ENCODE measurements at regions not wholly inside any gene's neighbourhood (a gene's known extent, or its start where the extent isn't known, plus 50 kb on each side); places are given as distances from the start of the nearest gene placed in this dataset.

DNA sequence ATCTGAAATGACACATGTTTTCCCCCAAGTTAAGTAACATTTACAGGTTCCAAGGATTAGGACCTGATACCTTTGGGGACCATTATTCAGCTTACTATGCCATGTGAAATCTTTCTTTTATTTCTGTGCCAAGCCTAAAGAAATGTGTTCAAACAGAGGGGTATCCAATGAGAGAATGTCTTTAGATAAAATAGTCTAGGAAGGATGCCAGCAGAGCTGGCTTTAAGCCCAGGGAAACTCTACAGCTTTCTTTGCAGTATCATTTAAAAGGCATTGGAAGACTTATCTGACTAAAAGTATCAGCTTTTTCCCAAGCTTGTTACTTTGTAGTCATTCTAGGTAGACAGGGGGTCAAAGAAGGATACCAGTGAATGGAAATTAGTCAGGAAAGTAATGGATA, 860.4 kb downstream of the PLA2G4A start:
- H4K20me1 ChIP-seq (ENCODE audit: insufficient read depth, low read length) = no peaks in the 10 kb centered on the region
- no peaks in the 10 kb centered on the region for H3K36me3 ChIP-seq (ENCODE audit: insufficient read depth, low read length)
- H3K4me2 ChIP-seq (ENCODE audit: low read length) = no peak overlapping the region
- no peak overlapping the region for H3K27ac ChIP-seq (ENCODE audit: low read depth, low read length, poor library complexity, severe bottlenecking)
- no peaks in the 10 kb centered on the region for H3K4me1 ChIP-seq (ENCODE audit: insufficient read depth, low read length, severe bottlenecking)
- no peaks in the 10 kb centered on the region for H3K9me3 ChIP-seq (ENCODE audit: low read length)
- TF ChIP-seq CTCF (IDR thresholded peaks at IDR 0.05; ENCODE audit: low read length) = no peak
- no peak for TF ChIP-seq EZH2 (IDR thresholded peaks at IDR 0.05; ENCODE audit: borderline replicate concordance, low read length)
- no peak overlapping the region for H3K4me3 ChIP-seq (ENCODE audit: low read depth, low read length, poor library complexity, severe bottlenecking)
- no peak overlapping the region for H2AFZ ChIP-seq (ENCODE audit: low read length)
- H3F3A ChIP-seq (ENCODE audit: insufficient read depth, low read length) = no peaks in the 10 kb centered on the region
- no peaks in the 10 kb centered on the region for H3K9me2 ChIP-seq (ENCODE audit: low read depth, low read length)
- no peaks in the 10 kb centered on the region for H3K27me3 ChIP-seq (ENCODE audit: insufficient read depth, low read length)
- no peaks in the 10 kb centered on the region for H3K79me2 ChIP-seq (ENCODE audit: insufficient read depth, low read length)
- H3K9ac ChIP-seq (ENCODE audit: low read length) = no peak overlapping the region

DNA sequence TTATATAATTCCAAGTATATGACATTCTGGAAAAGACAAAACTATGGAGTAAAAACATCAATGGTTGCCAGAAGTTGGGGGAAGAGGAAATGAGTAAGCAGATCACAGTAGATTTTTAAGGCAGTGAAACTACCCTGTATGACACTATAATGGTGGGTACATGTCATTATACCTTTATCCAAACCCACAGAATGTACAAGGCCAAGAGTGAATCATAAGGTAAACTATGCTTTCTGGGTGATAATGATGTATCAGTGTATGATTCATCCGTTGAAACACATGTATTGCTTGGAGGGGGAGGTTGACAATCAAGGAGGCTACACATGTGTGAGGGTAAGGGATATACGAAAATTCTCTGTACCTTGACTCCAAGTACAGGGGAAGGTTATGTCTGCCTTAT, 862.7 kb downstream of the PLA2G4A start:
- Histone ChIP-seq H3K9me3 (ENCODE audit: low read length) (no peaks in the 10 kb centered on the region), H3F3A (ENCODE audit: insufficient read depth, low read length) (no peaks in the 10 kb centered on the region), H3K9me2 (ENCODE audit: low read depth, low read length) (no peaks in the 10 kb centered on the region), H4K20me1 (ENCODE audit: insufficient read depth, low read length) (no peaks in the 10 kb centered on the region), H3K27ac (ENCODE audit: low read depth, low read length, poor library complexity, severe bottlenecking) (no peak overlapping the region), H3K27me3 (ENCODE audit: insufficient read depth, low read length) (no peaks in the 10 kb centered on the region), H3K4me3 (ENCODE audit: low read depth, low read length, poor library complexity, severe bottlenecking) (no peak overlapping the region), H3K4me2 (ENCODE audit: low read length) (no peak overlapping the region), H2AFZ (ENCODE audit: low read length) (no peak overlapping the region), H3K36me3 (ENCODE audit: insufficient read depth, low read length) (no peaks in the 10 kb centered on the region), H3K4me1 (ENCODE audit: insufficient read depth, low read length, severe bottlenecking) (no peaks in the 10 kb centered on the region), H3K79me2 (ENCODE audit: insufficient read depth, low read length) (no peaks in the 10 kb centered on the region), H3K9ac (ENCODE audit: low read length) (no peak overlapping the region)
- TF ChIP-seq CTCF (IDR thresholded peaks at IDR 0.05; ENCODE audit: low read length) = no peak
- TF ChIP-seq EZH2 (IDR thresholded peaks at IDR 0.05; ENCODE audit: borderline replicate concordance, low read length) = no peak

GRCh38 chr1:187692799-187693198, 864.0 kb downstream of the PLA2G4A start:
- H3K9me2 ChIP-seq (ENCODE audit: low read depth, low read length) = no peaks in the 10 kb centered on the region
- no peaks in the 10 kb centered on the region for H3K27me3 ChIP-seq (ENCODE audit: insufficient read depth, low read length)
- TF ChIP-seq EZH2 (IDR thresholded peaks at IDR 0.05; ENCODE audit: borderline replicate concordance, low read length) (no peak), CTCF (IDR thresholded peaks at IDR 0.05; ENCODE audit: low read length) (no peak)
- H3K4me2 ChIP-seq (ENCODE audit: low read length) = no peak overlapping the region
- H3K36me3 ChIP-seq (ENCODE audit: insufficient read depth, low read length) = no peaks in the 10 kb centered on the region
- no peaks in the 10 kb centered on the region for H3K4me1 ChIP-seq (ENCODE audit: insufficient read depth, low read length, severe bottlenecking)
- no peaks in the 10 kb centered on the region for H3F3A ChIP-seq (ENCODE audit: insufficient read depth, low read length)
- no peaks in the 10 kb centered on the region for H3K79me2 ChIP-seq (ENCODE audit: insufficient read depth, low read length)
- H3K9me3 ChIP-seq (ENCODE audit: low read length) = no peaks in the 10 kb centered on the region
- H2AFZ ChIP-seq (ENCODE audit: low read length) = no peak overlapping the region
- no peaks in the 10 kb centered on the region for H4K20me1 ChIP-seq (ENCODE audit: insufficient read depth, low read length)
- H3K9ac ChIP-seq (ENCODE audit: low read length) = no peak overlapping the region
- no peak overlapping the region for H3K27ac ChIP-seq (ENCODE audit: low read depth, low read length, poor library complexity, severe bottlenecking)
- no peak overlapping the region for H3K4me3 ChIP-seq (ENCODE audit: low read depth, low read length, poor library complexity, severe bottlenecking)
